VCaP (cell line): ENCODE measurements at regions not wholly inside any gene's neighbourhood (a gene's known extent, or its start where the extent isn't known, plus 50 kb on each side); places are given as distances from the start of the nearest gene placed in this dataset.
"Not testable (repeated sequence)": the region's sequence is repeated elsewhere in the genome, so short reads cannot be mapped to it uniquely, and the experiment has no call there.

Experiments
- H3K27ac ChIP-seq: fragments of 450-650 bp; 2 replicates; pipeline ENCODE4 v1.5.1; 2017
- TF ChIP-seq, protein P1 (sequence below): fragments of 450-650 bp; conservative IDR thresholded peaks from 2 replicates; pipeline ENCODE4 v1.5.1; 2017; ENCODE audit warnings: mild to moderate bottlenecking, moderate library complexity

DNA sequence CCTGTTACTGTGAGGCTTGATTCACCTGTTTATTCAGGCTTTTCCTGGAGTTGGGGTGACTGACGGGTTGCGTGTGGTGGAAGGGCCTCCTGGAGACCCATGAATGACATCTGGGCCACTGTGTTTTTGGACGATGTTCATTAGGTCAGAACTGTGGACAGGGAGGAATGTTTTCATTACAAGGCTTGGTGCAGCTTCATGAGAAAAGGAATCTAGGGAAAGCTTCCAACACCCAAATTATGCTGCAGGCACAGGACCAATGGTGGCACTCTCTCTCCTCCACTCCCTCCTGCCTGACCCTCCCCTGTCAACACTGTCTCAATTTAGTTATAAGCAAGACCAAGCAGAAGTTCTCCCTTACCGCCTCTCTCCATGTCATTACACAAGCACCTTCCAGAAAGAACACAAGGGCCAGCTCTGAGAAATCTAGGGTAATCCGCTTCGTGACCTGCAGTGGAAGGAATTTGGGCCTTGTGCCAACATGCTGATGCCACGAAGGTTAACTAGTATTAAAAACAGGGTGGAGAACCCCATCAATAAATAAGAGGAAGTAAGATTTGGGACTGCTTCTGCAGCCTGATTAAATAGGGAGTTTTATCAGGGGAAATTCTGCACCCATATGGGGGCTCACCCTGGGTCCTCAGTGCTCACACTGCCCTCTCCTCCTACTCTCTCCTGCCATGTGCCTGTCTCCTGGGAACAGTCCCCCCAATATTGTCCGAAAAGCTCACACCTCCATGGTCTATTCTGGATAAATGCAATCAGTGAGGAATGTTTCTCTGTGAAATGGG, 200.3 kb downstream of the KTN1 start:
- no peak overlapping the region for H3K27ac ChIP-seq
- TF ChIP-seq, protein P1, sequence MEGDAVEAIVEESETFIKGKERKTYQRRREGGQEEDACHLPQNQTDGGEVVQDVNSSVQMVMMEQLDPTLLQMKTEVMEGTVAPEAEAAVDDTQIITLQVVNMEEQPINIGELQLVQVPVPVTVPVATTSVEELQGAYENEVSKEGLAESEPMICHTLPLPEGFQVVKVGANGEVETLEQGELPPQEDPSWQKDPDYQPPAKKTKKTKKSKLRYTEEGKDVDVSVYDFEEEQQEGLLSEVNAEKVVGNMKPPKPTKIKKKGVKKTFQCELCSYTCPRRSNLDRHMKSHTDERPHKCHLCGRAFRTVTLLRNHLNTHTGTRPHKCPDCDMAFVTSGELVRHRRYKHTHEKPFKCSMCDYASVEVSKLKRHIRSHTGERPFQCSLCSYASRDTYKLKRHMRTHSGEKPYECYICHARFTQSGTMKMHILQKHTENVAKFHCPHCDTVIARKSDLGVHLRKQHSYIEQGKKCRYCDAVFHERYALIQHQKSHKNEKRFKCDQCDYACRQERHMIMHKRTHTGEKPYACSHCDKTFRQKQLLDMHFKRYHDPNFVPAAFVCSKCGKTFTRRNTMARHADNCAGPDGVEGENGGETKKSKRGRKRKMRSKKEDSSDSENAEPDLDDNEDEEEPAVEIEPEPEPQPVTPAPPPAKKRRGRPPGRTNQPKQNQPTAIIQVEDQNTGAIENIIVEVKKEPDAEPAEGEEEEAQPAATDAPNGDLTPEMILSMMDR, result no peak

DNA sequence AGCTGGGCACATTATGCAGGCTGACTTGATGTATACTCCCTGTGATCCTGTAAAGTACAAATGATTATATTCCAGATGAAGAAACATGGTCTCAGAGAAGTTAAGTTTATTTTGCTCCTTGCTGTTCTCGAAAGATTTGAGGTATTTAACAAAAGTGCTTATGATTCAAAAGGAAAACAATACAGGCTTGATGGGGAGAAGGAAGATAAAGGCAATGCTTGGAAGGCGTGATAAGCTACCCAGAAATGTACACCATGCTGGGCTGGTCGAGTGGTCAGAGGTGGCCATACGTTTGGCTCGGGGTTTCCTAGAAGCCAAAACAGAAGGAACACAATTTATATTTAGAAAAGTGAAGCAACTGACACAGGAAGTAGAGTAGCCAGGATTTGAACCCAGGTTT, 201.0 kb downstream of the KTN1 start:
- no peak overlapping the region for H3K27ac ChIP-seq
- TF ChIP-seq, protein P1, result no peak

DNA sequence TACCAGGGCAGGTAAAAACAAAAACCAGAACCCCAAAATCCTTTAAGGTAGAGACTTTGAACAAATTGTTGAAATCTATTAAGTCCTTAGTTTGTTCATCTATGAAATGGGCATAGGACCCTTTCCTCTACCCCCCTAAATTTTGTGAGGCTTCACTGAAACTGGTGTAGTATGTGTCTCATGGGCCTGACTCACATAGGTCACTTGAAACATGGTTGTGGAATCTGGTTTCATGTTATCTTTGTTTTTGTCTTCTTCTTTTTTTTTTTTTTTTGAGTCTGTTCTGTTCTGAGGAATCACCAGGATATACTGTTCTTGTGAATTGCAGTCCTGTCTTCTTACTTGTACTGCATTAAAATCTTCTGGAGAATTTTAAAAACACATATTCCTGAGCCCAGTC, 202.2 kb downstream of the KTN1 start:
- TF ChIP-seq, protein P1, result no peak
- H3K27ac ChIP-seq, result no peak overlapping the region

DNA sequence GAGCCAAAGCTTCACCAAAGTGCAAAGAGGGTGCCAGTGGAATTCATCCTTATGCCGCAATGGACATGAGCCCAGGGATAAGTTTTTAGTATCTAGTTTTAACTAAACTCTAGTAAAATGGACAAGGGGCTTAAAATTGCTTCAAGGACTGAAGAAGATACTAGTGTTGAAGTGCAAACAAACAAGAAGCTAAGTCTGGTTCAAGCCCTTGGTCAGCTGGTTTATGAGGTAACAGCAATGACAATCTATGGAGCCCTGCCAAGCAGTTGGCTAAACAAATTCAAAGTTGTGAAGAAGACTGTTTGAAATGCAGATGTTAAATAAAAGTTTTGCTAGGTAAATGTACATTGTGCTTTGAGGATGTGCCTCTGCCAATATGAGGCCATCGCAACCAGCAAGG, 209.4 kb downstream of the KTN1 start:
- TF ChIP-seq, protein P1, result no peak
- H3K27ac ChIP-seq, result peak overlapping the region; percentile 33

DNA sequence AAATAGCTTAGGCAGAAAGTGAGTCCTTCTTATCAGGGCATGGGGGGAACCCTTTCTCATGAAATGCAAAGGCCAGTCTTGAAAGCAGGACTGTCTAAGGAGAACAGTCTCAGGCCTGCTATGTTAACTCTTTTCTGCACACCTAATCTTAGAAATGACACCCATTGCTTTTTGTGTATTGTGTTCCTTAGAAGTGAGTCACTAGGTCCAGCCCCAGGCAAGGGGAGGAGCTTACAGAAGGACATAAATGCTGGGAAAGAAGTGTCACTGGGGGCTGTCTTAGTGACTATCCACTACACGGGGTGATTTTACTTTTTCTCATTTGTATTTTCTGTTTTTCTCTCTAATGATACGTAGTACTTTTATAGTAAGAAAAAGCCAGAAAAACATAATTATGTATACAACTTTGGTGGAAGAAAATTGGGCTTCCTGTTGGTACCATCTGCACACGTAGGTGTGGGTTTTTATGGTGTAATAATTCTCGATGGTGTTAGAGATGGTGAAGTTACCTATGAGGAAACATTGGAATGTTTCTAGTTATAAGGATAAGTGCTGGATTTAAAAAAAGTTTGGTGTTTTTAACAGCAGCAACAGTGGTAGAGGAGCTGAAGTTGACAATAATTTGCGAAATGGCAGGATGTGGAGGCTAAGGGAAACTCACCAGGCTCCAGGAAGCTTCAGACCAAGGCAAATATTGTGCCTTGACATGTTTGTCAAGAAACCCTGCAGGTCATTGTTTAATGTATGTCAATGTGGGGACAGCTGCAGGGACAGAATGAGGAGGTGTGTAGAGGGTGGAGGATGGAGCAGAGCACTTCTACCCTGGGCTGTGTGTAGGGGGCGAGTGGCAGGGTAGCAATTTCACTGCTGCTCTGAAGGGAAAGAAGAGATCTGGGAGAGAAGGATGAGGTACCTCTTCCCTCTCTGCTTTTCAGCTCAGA, 214.9 kb downstream of the KTN1 start:
- TF ChIP-seq, protein P1, result no peak
- H3K27ac ChIP-seq, result no peak overlapping the region

- H3K27ac ChIP-seq, result not testable (repeated sequence)
These were observed 216.5 kb downstream of the KTN1 start for GRCh38 chr14:55796513-55796912.

GRCh38 chr14:55798406-55798805, 218.4 kb downstream of the KTN1 start:
- TF ChIP-seq, protein P1, result no peak
- no peak overlapping the region for H3K27ac ChIP-seq
